Thyroid gland (tissue), 4 donors: ENCODE measurements at regions not wholly inside any gene's neighbourhood (a gene's known extent, or its start where the extent isn't known, plus 50 kb on each side); places are given as distances from the start of the nearest gene placed in this dataset.
"Not testable (repeated sequence)": the region's sequence is repeated elsewhere in the genome, so short reads cannot be mapped to it uniquely, and the experiment has no call there.

ENCODE experiments used
- POLR2A ChIP-seq, 2 donors: fragments of 450-650 bp; IDR thresholded peaks; one replicate each; pipeline ENCODE4 v1.6.1; 2017; ENCODE audit warnings: antibody characterized with exemption in 2 of 2, mild to moderate bottlenecking in 2 of 2, moderate library complexity in 1 of 2
- TF ChIP-seq, protein P1 (sequence below), 6 experiments: fragments of 200-600 bp in 3 of 6; fragments of 450-650 bp in 3 of 6; sonication (generic) in 3 of 6; IDR thresholded peaks; one replicate each; pipeline ENCODE4 v1.5.1; 2016 to 2019; ENCODE audit warnings: antibody characterized with exemption in 6 of 6, mild to moderate bottlenecking in 2 of 6, inconsistent platforms in 1 of 6, moderate library complexity in 1 of 6

DNA sequence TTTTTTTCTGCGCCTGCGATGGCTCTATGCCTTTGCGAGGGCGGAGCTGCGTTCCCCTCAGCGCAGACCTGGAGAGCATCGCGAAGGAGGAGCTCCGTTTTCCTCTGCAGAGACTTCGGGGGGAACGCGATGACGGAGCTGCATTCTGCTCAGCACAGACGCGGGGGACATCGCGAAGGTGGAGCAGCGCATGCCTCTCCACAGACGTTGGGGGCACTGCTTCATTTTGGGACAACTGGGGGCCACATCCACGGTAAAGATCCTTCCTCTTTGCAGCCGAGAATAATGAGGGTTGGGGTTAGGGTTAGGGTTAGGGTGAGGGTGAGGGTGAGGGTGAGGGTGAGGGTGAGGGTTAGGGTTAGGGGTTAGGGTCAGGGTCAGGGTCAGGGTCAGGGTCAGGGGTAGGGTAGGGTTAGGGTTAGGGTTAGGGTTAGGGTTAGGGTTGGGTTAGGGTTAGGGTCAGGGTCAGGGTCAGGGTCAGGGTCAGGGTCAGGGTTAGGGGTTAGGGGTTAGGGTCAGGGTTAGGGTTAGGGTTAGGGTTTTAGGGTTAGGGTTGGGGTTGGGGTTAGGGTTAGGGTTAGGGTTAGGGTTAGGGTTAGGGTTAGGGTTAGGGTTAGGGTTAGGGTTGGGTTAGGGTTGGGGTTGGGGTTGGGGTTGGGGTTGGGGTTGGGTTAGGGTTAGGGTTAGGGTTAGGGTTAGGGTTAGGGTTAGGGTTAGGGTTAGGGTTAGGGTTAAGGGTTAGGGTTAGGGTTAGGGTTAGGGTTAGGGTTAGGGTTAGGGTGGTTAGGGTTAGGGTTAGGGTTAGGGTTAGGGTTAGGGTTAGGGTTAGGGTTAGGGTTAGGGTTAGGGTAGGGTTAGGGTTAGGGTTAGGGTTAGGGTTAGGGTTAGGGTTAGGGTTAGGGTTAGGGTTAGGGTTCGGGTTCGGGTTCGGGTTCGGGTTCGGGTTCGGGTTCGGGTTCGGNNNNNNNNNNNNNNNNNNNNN, 51.1 kb upstream of the DUX4 start:
- not testable (repeated sequence) for TF ChIP-seq POLR2A (IDR thresholded peaks at IDR 0.05)
- TF ChIP-seq, protein P1, sequence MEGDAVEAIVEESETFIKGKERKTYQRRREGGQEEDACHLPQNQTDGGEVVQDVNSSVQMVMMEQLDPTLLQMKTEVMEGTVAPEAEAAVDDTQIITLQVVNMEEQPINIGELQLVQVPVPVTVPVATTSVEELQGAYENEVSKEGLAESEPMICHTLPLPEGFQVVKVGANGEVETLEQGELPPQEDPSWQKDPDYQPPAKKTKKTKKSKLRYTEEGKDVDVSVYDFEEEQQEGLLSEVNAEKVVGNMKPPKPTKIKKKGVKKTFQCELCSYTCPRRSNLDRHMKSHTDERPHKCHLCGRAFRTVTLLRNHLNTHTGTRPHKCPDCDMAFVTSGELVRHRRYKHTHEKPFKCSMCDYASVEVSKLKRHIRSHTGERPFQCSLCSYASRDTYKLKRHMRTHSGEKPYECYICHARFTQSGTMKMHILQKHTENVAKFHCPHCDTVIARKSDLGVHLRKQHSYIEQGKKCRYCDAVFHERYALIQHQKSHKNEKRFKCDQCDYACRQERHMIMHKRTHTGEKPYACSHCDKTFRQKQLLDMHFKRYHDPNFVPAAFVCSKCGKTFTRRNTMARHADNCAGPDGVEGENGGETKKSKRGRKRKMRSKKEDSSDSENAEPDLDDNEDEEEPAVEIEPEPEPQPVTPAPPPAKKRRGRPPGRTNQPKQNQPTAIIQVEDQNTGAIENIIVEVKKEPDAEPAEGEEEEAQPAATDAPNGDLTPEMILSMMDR (IDR thresholded peaks at IDR 0.05), result not testable (repeated sequence)
